PC-3 (cell line): ENCODE measurements at regions not wholly inside any gene's neighbourhood (a gene's known extent, or its start where the extent isn't known, plus 50 kb on each side); places are given as distances from the start of the nearest gene placed in this dataset.

ENCODE experiments used
- ATAC-seq: fragments of 200-7000 bp; cut with Tn5 transposase; 2 replicates; pipeline ENCODE4 v1.9.1; 2020; ENCODE audit warnings: mild to moderate bottlenecking, moderate library complexity
- BruUV-seq: library from RNA; stranded (reverse); fragments of 400-500 nt; replicated peaks from 2 replicates; lab custom pipeline; 2021; lab: Mats Ljungman, UMichigan
- CTCF ChIA-PET: fragments of 300-600 bp; sonication (Branson Sonifier 250); formaldehyde crosslinking; loops from one replicate; lab custom pipeline; 2022; ENCODE audit warnings: antibody characterized with exemption; lab: Charles Lee
- POLR2A ChIA-PET: fragments of 300-600 bp; sonication (Branson Sonifier 250); formaldehyde crosslinking; loops from one replicate; lab custom pipeline; 2022; ENCODE audit warnings: antibody characterized with exemption; ENCODE audit not compliant: unreplicated experiment; lab: Charles Lee
- DNase-seq: peaks from one replicate; pipeline ENCODE4 v3.0.0-alpha.2; 2015
- H2AFZ ChIP-seq: fragments of 300-600 bp; sonication (generic); 2 replicates; pipeline ENCODE4 v1.6.0; 2016; ENCODE audit warnings: antibody characterized with exemption, low read length
- H3F3A ChIP-seq: fragments of 300-600 bp; sonication (generic); one replicate; pipeline ENCODE4 v1.6.0; 2017; ENCODE audit warnings: antibody characterized with exemption, low read length, control low read depth, mild to moderate bottlenecking; ENCODE audit not compliant: unreplicated experiment
- H3K27ac ChIP-seq: fragments of 300-600 bp; sonication (generic); 2 replicates; pipeline ENCODE4 v1.5.1; 2016; ENCODE audit warnings: mild to moderate bottlenecking, low read length
- H3K27me3 ChIP-seq: fragments of 300-600 bp; sonication (generic); 2 replicates; pipeline ENCODE4 v1.6.1; 2016; ENCODE audit warnings: low read length, mixed read lengths
- H3K36me3 ChIP-seq: fragments of 300-600 bp; sonication (generic); 2 replicates; pipeline ENCODE4 v1.6.1; 2016; ENCODE audit warnings: low read depth, mixed run types, low read length, mixed read lengths
- H3K4me1 ChIP-seq: fragments of 300-600 bp; sonication (generic); 2 replicates; pipeline ENCODE4 v1.5.1; 2016; ENCODE audit warnings: low read length; ENCODE audit not compliant: insufficient read depth
- H3K4me2 ChIP-seq: fragments of 300-600 bp; sonication (generic); 2 replicates; pipeline ENCODE4 v1.6.0; 2016; ENCODE audit warnings: low read length
- H3K4me3 ChIP-seq: fragments of 300-600 bp; sonication (generic); 2 replicates; pipeline ENCODE4 v1.5.1; 2016; ENCODE audit warnings: mild to moderate bottlenecking, low read length, mixed read lengths
- H3K79me2 ChIP-seq: fragments of 300-600 bp; sonication (generic); 2 replicates; pipeline ENCODE4 v1.6.1; 2017; ENCODE audit warnings: low read length, mixed read lengths
- H3K9ac ChIP-seq: fragments of 300-600 bp; sonication (generic); 2 replicates; pipeline ENCODE4 v1.6.0; 2016; ENCODE audit warnings: mild to moderate bottlenecking, low read length
- H3K9me2 ChIP-seq: fragments of 300-600 bp; sonication (generic); replicated peaks from 2 replicates; pipeline ENCODE4 v1.6.1; 2016; ENCODE audit warnings: mixed run types, low read length, mixed read lengths
- H3K9me3 ChIP-seq: fragments of 300-600 bp; sonication (generic); 2 replicates; pipeline ENCODE4 v1.6.1; 2016; ENCODE audit warnings: low read length, mixed read lengths
- H4K20me1 ChIP-seq: fragments of 300-600 bp; sonication (generic); 2 replicates; pipeline ENCODE4 v1.6.1; 2016; ENCODE audit warnings: low read length, mixed read lengths
- CTCF ChIP-seq: fragments of 300-600 bp; sonication (generic); conservative IDR thresholded peaks from 2 replicates; pipeline ENCODE4 v1.5.1; 2017; ENCODE audit warnings: antibody characterized with exemption, low read depth, mild to moderate bottlenecking, low read length
- EZH2 ChIP-seq: fragments of 300-600 bp; sonication (generic); IDR thresholded peaks from one replicate; pipeline ENCODE4 v1.6.1; 2017; ENCODE audit warnings: antibody characterized with exemption, mild to moderate bottlenecking, low read length; ENCODE audit not compliant: unreplicated experiment
- EZH2phosphoT487 ChIP-seq: fragments of 300-600 bp; sonication (generic); IDR thresholded peaks from 2 replicates; pipeline ENCODE4 v1.6.1; 2018; ENCODE audit warnings: mild to moderate bottlenecking, antibody characterized with exemption, low read length, borderline replicate concordance
- intact Hi-C: fragments of 100-400 bp; cut with micrococcal nuclease; formaldehyde crosslinking; loops from 2 replicates; pipeline ENCODE4 v1.9.0; 2023

GRCh38 chr18:78701771-78702396, 277.7 kb upstream of the SALL3 start:
- no peak overlapping the region for H3K4me3 ChIP-seq
- no peak for TF ChIP-seq EZH2
- no peak for TF ChIP-seq EZH2phosphoT487
- no peak for TF ChIP-seq CTCF
- intact Hi-C loops = no loop called here
- no peak for DNase-seq
- no peak overlapping the region for H3K4me2 ChIP-seq
- H3K9me2 ChIP-seq = no peaks in the 10 kb centered on the region
- no peak overlapping the region for H3K9ac ChIP-seq
- ChIA-PET POLR2A (no interaction called here), CTCF (no interaction called here)
- H3K27me3 ChIP-seq = peaks cover 65% of the 10 kb centered on the region
- no peaks in the 10 kb centered on the region for H3K9me3 ChIP-seq
- no peak for ATAC-seq
- no peaks in the 10 kb centered on the region for H3K79me2 ChIP-seq
- H3K4me1 ChIP-seq = no peaks in the 10 kb centered on the region
- H4K20me1 ChIP-seq = no peaks in the 10 kb centered on the region
- no peak overlapping the region for H3K27ac ChIP-seq
- no peak overlapping the region for H2AFZ ChIP-seq
- no TSS peak for BruUV-seq
- H3K36me3 ChIP-seq = no peaks in the 10 kb centered on the region
- H3F3A ChIP-seq = no peaks in the 10 kb centered on the region

- no peak overlapping the region for H3K9ac ChIP-seq
- no TSS peak for BruUV-seq
- no peaks in the 10 kb centered on the region for H4K20me1 ChIP-seq
- H3K27me3 ChIP-seq = peaks cover 60% of the 10 kb centered on the region
- ATAC-seq = no peak
- no peak overlapping the region for H2AFZ ChIP-seq
- H3K9me3 ChIP-seq = 0 out of 2 replicates have a peak, but pooled peaks cover 9% of the 10 kb centered on the region
- H3K36me3 ChIP-seq = no peaks in the 10 kb centered on the region
- H3K27ac ChIP-seq = no peak overlapping the region
- intact Hi-C loops = no loop called here
- POLR2A ChIA-PET = no interaction called here
- no peaks in the 10 kb centered on the region for H3K9me2 ChIP-seq
- H3K4me2 ChIP-seq = no peak overlapping the region
- TF ChIP-seq CTCF (no peak), EZH2phosphoT487 (no peak), EZH2 (no peak)
- H3F3A ChIP-seq = no peaks in the 10 kb centered on the region
- H3K79me2 ChIP-seq = no peaks in the 10 kb centered on the region
- H3K4me3 ChIP-seq = no peak overlapping the region
- CTCF ChIA-PET = no interaction called here
- H3K4me1 ChIP-seq = no peaks in the 10 kb centered on the region
- no peak for DNase-seq
Observed at GRCh38 chr18:78703291-78703690, 276.3 kb upstream of the SALL3 start.

DNA sequence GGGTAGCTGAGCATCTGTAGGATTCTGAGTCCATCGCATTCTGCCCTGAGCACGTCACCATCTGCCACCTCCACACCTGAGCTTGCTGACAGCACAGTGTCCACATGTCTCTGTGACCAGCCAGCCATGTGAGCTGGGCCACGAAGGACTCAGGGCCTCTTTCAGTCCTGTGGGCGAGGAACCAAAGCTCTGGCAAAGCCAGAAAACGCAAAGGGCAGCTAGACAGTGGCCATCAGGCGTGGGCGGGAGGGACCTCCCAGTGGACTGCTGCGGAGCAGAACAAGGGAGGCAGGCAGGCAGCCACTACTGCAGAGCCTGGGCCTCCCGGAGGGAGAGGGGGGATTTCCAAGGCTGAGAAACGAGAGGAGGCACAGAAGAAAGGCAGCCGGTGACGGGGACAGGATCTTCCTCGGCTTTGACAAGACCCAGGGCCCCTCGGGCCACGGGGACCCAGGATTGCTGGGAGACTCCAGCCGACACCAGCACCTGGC, 274.6 kb upstream of the SALL3 start:
- H3K9me2 ChIP-seq = no peaks in the 10 kb centered on the region
- CTCF ChIA-PET = no interaction called here
- no peaks in the 10 kb centered on the region for H3K36me3 ChIP-seq
- TF ChIP-seq EZH2 (no peak), EZH2phosphoT487 (no peak), CTCF (no peak)
- no peaks in the 10 kb centered on the region for H4K20me1 ChIP-seq
- DNase-seq (no peak), ATAC-seq (no peak)
- intact Hi-C loops = no loop called here
- BruUV-seq = no TSS peak
- no peaks in the 10 kb centered on the region for H3F3A ChIP-seq
- no peak overlapping the region for H3K4me3 ChIP-seq
- H3K27me3 ChIP-seq = peaks cover 44% of the 10 kb centered on the region
- no peaks in the 10 kb centered on the region for H3K4me1 ChIP-seq
- 0 out of 2 replicates have a peak, but pooled peaks cover 14% of the 10 kb centered on the region for H3K9me3 ChIP-seq
- H3K9ac ChIP-seq = no peak overlapping the region
- no peak overlapping the region for H2AFZ ChIP-seq
- no peak overlapping the region for H3K4me2 ChIP-seq
- POLR2A ChIA-PET = no interaction called here
- H3K27ac ChIP-seq = no peak overlapping the region
- no peaks in the 10 kb centered on the region for H3K79me2 ChIP-seq
